K562 (cell line): ENCODE measurements at regions not wholly inside any gene's neighbourhood (a gene's known extent, or its start where the extent isn't known, plus 50 kb on each side); places are given as distances from the start of the nearest gene placed in this dataset.

Experiments
- ATAC-seq: fragments of 200-7000 bp; cut with Tn5 transposase; 3 replicates; pipeline ENCODE4 v1.9.1; 2020; ENCODE audit warnings: moderate library complexity
- BruUV-seq: library from RNA; stranded (reverse); fragments of 400-500 nt; replicated peaks from 2 replicates; lab custom pipeline; 2021; lab: Mats Ljungman, UMichigan
- CTCF ChIA-PET: fragments of 300-600 bp; formaldehyde crosslinking; extraction: SDS; loops from one replicate; lab custom pipeline; 2021; ENCODE audit warnings: low intra/inter-chr PET ratio; lab: Yijun Ruan, JAX
- POLR2A ChIA-PET: fragments of 300-600, 350-650 bp; sonication (Branson Sonifier 250); formaldehyde crosslinking; extraction: SDS; loops from one replicate; lab custom pipeline; 2021; ENCODE audit warnings: antibody characterized with exemption, inconsistent platforms; lab: Yijun Ruan, JAX
- DNase-seq, 4 experiments: peaks; one replicate each; pipeline versions ENCODE4 v3.0.0 to v3.0.0-alpha.2; 2011 to 2018; ENCODE audit warnings: low spot score in 3 of 4, mixed read lengths in 3 of 4; ENCODE audit errors: extremely low read depth in 1 of 4
- FAIRE-seq: peaks from 2 replicates; lab custom pipeline; 2011; peaks lifted over from hg19 to GRCh38; lab: Jason Lieb, UNC
- H2AFZ ChIP-seq: 2 replicates; pipeline ENCODE4 v1.6.0; 2011; ENCODE audit warnings: low read depth, low read length, control low read depth, inconsistent platforms
- H3K27ac ChIP-seq: fragments of 200-600 bp; 3 replicates; pipeline ENCODE4 v1.8.0; 2011; ENCODE audit warnings: low read depth, mild to moderate bottlenecking, control low read depth, inconsistent platforms, low read length, moderate library complexity, mixed read lengths; ENCODE audit errors: extremely low read depth
- H3K27me3 ChIP-seq, 2 experiments: fragments of 300-600 bp in 1 of 2; 2 replicates in 1 of 2; 3 replicates in 1 of 2; pipeline versions ENCODE4 v1.6.0 to v1.8.0; 2011; ENCODE audit warnings: inconsistent platforms in 2 of 2, low read length in 2 of 2, mild to moderate bottlenecking in 1 of 2, mixed read lengths in 1 of 2, moderate library complexity in 1 of 2; ENCODE audit not compliant: control insufficient read depth in 2 of 2, insufficient read depth in 2 of 2
- H3K36me3 ChIP-seq: fragments of 300-600 bp; 3 replicates; pipeline ENCODE4 v1.8.0; 2011; ENCODE audit warnings: mild to moderate bottlenecking, low read length, inconsistent platforms; ENCODE audit not compliant: control insufficient read depth, insufficient read depth
- H3K4me1 ChIP-seq, 2 experiments: fragments of 200-600 bp in 1 of 2; replicated peaks in 1 of 2; 2 replicates in 1 of 2; 3 replicates in 1 of 2; pipeline versions ENCODE4 v1.5.1 to v1.8.0; 2011; ENCODE audit warnings: inconsistent platforms in 2 of 2, low read length in 2 of 2, mild to moderate bottlenecking in 1 of 2, mixed read lengths in 1 of 2, moderate library complexity in 1 of 2; ENCODE audit not compliant: control insufficient read depth in 2 of 2, insufficient read depth in 2 of 2
- H3K4me2 ChIP-seq: 2 replicates; pipeline ENCODE4 v1.6.1; 2011; ENCODE audit warnings: low read length, control low read depth, inconsistent platforms, mixed read lengths; ENCODE audit not compliant: insufficient read depth
- H3K4me3 ChIP-seq: fragments of 200-600 bp; sonication (generic), shearing (Covaris generic); 2 replicates; pipeline ENCODE4 v1.5.1; 2016; ENCODE audit warnings: control low read depth, inconsistent platforms
- H3K79me2 ChIP-seq: fragments of 200-600 bp; 3 replicates; pipeline ENCODE4 v1.8.0; 2011; ENCODE audit warnings: low read length, inconsistent platforms; ENCODE audit not compliant: control insufficient read depth, insufficient read depth
- H3K9ac ChIP-seq, 2 experiments: 2 replicates each; pipeline versions ENCODE4 v1.6.0 to v1.6.1; 2011; ENCODE audit warnings: low read depth in 2 of 2, low read length in 2 of 2, control low read depth in 1 of 2, inconsistent platforms in 1 of 2, mild to moderate bottlenecking in 1 of 2, mixed read lengths in 1 of 2; ENCODE audit not compliant: insufficient read depth in 1 of 2
- H3K9me1 ChIP-seq: one replicate; pipeline ENCODE4 v1.6.0; 2011; ENCODE audit warnings: inconsistent platforms, mild to moderate bottlenecking, low read length, moderate library complexity; ENCODE audit not compliant: control insufficient read depth, insufficient read depth
- H3K9me3 ChIP-seq: replicated peaks from 2 replicates; pipeline ENCODE4 v1.5.1; 2011; ENCODE audit warnings: low read depth, low read length, inconsistent platforms; ENCODE audit not compliant: control insufficient read depth, insufficient read depth
- H4K20me1 ChIP-seq: replicated peaks from 2 replicates; pipeline ENCODE4 v1.6.1; 2011; ENCODE audit warnings: low read length, inconsistent platforms, mixed read lengths; ENCODE audit not compliant: control insufficient read depth, insufficient read depth
- ARID2 ChIP-seq: fragments of 450-650 bp; IDR thresholded peaks from 2 replicates; pipeline ENCODE4 v1.6.1; 2017; ENCODE audit warnings: antibody characterized with exemption, mild to moderate bottlenecking
- ASH1L ChIP-seq: fragments of 450-650 bp; IDR thresholded peaks from 2 replicates; pipeline ENCODE4 v1.6.1; 2018; ENCODE audit warnings: borderline replicate concordance, mild to moderate bottlenecking, low read depth; ENCODE audit not compliant: partially characterized antibody
- EP300 ChIP-seq: IDR thresholded peaks from 2 replicates; pipeline ENCODE4 v1.6.1; 2012; ENCODE audit warnings: low read length, improper control_type of control experiment
- IFI16 ChIP-seq: fragments of 250-450 bp; sonication (Bioruptor Pico); IDR thresholded peaks from 2 replicates; pipeline ENCODE4 v2.1.2; 2022; ENCODE audit warnings: mild to moderate bottlenecking, inconsistent platforms
- MAFG ChIP-seq: fragments of 450-650 bp; conservative IDR thresholded peaks from 2 replicates; pipeline ENCODE4 v1.6.1; 2016; ENCODE audit warnings: missing genetic modification characterization, missing compliant biosample characterization
- MCM5 ChIP-seq: fragments of 450-650 bp; IDR thresholded peaks from 2 replicates; pipeline ENCODE4 v1.6.1; 2016; ENCODE audit warnings: low read depth
- RFX5 ChIP-seq: IDR thresholded peaks from 2 replicates; pipeline ENCODE4 v1.6.1; 2011; ENCODE audit warnings: low read depth, mild to moderate bottlenecking, improper control_type of control experiment, low read length
- RUNX1 ChIP-seq: sonication (generic); IDR thresholded peaks from 2 replicates; pipeline ENCODE4 v1.6.1; 2016; ENCODE audit warnings: antibody characterized with exemption, low read depth
- SIRT6 ChIP-seq: IDR thresholded peaks from one replicate; pipeline ENCODE4 v1.6.1; 2012; ENCODE audit warnings: low read depth, mild to moderate bottlenecking, control low read depth, inconsistent platforms, low read length, moderate library complexity
- TCF7 ChIP-seq: sonication (generic); IDR thresholded peaks from 2 replicates; pipeline ENCODE4 v1.6.1; 2016; ENCODE audit warnings: antibody characterized with exemption, borderline replicate concordance
- ZNF253 ChIP-seq: fragments of 250-450 bp; sonication (Bioruptor Pico); conservative IDR thresholded peaks from 2 replicates; pipeline ENCODE4 v1.6.1; 2021; ENCODE audit warnings: mild to moderate bottlenecking
- ZNF384 ChIP-seq: IDR thresholded peaks from 2 replicates; pipeline ENCODE4 v1.6.1; 2012; ENCODE audit warnings: low read depth, low read length, improper control_type of control experiment
- WGBS: fragments of 100-300 bp; shearing (Covaris generic); methylation state at CpG from one replicate; pipeline ENCODE4 v1.1.6; 2016; ENCODE audit warnings: low coverage, mixed read lengths; ENCODE audit not compliant: insufficient coverage; ENCODE audit errors: missing lambda C conversion rate; 5-methylcytosine and 5-hydroxymethylcytosine counted together
- in situ Hi-C: fragments of 300-500 bp; cut with MboI; formaldehyde crosslinking; loops from 4 replicates; pipeline ENCODE4 v1.15.0; 2018; ENCODE audit warnings: inconsistent platforms, mixed read lengths
- intact Hi-C: fragments of 100-400 bp; cut with micrococcal nuclease; formaldehyde crosslinking; loops from 2 replicates; pipeline ENCODE4 v1.14.2; 2022
- TF ChIP-seq, protein P1 (sequence below): fragments of 450-650 bp; IDR thresholded peaks from 2 replicates; pipeline ENCODE4 v1.6.1; 2017; ENCODE audit warnings: antibody characterized with exemption, mild to moderate bottlenecking
- TF ChIP-seq, protein P2 (sequence below): fragments of 450-650 bp; formaldehyde crosslinking; IDR thresholded peaks from 2 replicates; pipeline ENCODE4 v1.4.0; 2022; ENCODE audit warnings: missing genetic modification characterization

DNA sequence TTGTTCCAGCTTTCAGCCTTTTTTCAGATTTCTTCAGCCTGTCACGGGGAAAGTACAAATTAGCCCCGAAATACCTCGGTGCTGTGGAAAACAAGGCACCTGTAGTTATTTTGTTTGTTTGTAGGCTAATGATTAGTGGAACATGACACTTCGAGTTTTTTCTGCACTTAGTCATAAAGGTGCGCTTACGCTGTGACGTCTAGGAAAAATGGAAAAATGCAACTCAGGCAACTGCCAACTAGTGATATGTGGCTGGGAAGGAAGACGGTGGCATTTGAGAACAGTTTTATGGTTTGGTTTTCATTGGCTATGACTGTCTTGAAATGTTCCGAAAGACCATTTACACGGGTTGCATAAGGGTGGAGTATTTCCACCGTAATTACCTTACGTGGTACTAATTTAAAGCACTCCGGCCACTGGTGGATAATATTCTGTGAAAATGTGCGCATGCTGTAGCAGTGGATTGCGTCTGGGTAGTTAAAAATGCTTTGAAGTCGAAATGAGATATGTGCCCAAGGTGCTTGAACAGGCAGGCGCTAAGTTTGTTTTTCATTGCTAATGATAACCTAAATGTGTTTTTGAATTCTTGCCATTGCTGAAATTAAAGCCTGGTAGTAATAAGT, 94.5 kb upstream of the CELF2 start (continued):
- TF ChIP-seq, protein P1, sequence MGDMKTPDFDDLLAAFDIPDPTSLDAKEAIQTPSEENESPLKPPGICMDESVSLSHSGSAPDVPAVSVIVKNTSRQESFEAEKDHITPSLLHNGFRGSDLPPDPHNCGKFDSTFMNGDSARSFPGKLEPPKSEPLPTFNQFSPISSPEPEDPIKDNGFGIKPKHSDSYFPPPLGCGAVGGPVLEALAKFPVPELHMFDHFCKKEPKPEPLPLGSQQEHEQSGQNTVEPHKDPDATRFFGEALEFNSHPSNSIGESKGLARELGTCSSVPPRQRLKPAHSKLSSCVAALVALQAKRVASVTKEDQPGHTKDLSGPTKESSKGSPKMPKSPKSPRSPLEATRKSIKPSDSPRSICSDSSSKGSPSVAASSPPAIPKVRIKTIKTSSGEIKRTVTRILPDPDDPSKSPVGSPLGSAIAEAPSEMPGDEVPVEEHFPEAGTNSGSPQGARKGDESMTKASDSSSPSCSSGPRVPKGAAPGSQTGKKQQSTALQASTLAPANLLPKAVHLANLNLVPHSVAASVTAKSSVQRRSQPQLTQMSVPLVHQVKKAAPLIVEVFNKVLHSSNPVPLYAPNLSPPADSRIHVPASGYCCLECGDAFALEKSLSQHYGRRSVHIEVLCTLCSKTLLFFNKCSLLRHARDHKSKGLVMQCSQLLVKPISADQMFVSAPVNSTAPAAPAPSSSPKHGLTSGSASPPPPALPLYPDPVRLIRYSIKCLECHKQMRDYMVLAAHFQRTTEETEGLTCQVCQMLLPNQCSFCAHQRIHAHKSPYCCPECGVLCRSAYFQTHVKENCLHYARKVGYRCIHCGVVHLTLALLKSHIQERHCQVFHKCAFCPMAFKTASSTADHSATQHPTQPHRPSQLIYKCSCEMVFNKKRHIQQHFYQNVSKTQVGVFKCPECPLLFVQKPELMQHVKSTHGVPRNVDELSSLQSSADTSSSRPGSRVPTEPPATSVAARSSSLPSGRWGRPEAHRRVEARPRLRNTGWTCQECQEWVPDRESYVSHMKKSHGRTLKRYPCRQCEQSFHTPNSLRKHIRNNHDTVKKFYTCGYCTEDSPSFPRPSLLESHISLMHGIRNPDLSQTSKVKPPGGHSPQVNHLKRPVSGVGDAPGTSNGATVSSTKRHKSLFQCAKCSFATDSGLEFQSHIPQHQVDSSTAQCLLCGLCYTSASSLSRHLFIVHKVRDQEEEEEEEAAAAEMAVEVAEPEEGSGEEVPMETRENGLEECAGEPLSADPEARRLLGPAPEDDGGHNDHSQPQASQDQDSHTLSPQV, result no peak
- TF ChIP-seq RFX5, result no peak
- TF ChIP-seq ZNF384, result no peak
- TF ChIP-seq, all 486 proteins: peak for 0

DNA sequence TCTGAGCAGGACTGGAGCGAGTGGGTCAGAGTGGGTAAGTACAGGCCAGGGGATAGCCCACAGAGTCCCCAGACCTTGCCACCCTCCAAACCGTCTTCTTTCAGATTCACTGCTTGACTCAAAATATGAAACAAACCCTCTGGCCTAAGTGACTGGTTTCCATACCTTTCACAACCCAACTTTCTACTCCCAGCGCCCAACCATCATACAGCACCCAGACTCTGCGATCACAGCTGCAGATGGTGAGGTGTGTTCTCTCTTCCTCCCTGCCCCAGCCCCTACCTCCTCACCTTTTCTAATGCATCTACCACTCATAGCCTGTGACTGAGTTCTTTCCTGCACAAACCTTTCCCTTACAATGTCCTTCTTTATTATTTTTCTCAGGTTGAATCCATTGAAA, 92.0 kb upstream of the CELF2 start:
- H2AFZ ChIP-seq, result no peak overlapping the region
- H3K27me3 ChIP-seq, result peaks cover 8 to 20% of the 10 kb centered on the region in 2 experiments; a peak in 4 of 5 replicates
- 0% methylated on average over 4 of the region's 4 CpGs for WGBS

More for the DNA sequence above, 92.0 kb upstream of the CELF2 start:
- Histone ChIP-seq H3K27ac (no peak overlapping the region), H3K36me3 (no peaks in the 10 kb centered on the region), H3K9me1 (no peaks in the 10 kb centered on the region), H4K20me1 (no peaks in the 10 kb centered on the region), H3K4me3 (no peak overlapping the region), H3K79me2 (no peaks in the 10 kb centered on the region), H3K9me3 (no peaks in the 10 kb centered on the region), H3K9ac (no peak overlapping the region), H3K4me2 (no peak overlapping the region), H3K4me1 (no peaks in the 10 kb centered on the region)
- no TSS peak for BruUV-seq
- no peak for DNase-seq
- ChIA-PET POLR2A (no interaction called here), CTCF (no interaction called here)
- in situ Hi-C loops (no loop called here), intact Hi-C loops (no loop called here)
- TF ChIP-seq RUNX1 (no peak), ZNF253 (CRISPR knock-in tag) (no peak), EP300 (no peak), MAFG (no peak), IFI16 (CRISPR knock-in tag) (no peak), SIRT6 (no peak), ASH1L (no peak), ARID2 (no peak), TCF7 (no peak), MCM5 (no peak)
- TF ChIP-seq, protein P2, sequence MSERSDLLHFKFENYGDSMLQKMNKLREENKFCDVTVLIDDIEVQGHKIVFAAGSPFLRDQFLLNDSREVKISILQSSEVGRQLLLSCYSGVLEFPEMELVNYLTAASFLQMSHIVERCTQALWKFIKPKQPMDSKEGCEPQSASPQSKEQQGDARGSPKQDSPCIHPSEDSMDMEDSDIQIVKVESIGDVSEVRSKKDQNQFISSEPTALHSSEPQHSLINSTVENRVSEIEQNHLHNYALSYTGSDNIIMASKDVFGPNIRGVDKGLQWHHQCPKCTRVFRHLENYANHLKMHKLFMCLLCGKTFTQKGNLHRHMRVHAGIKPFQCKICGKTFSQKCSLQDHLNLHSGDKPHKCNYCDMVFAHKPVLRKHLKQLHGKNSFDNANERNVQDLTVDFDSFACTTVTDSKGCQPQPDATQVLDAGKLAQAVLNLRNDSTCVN (CRISPR knock-in tag), result no peak
- no peak for ATAC-seq
- no peak for FAIRE-seq
